ENCODE measurements at regions not wholly inside any gene's neighbourhood (a gene's known extent, or its start where the extent isn't known, plus 50 kb on each side); places are given as distances from the start of the nearest gene placed in this dataset.
"Not testable (repeated sequence)": the region's sequence is repeated elsewhere in the genome, so short reads cannot be mapped to it uniquely, and the experiment has no call there.

DNA sequence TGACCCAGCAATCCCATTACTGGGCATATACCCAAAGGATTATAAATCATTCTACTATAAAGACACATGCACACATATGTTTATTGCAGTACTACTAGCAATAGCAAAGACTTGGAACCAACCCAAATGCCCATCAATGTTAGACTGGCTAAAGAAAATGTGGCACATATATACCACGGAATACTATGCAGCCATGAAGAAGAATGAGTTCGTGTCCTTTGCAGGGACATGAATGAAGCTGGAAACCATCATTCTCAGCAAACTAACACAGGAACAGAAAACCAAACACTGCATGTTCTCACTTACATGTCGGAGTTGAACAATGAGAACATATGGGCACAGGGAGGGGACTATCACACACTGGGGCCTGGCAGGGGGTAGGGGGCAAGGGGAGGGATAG is 183.0 kb downstream of the HACE1 start:
- not testable (repeated sequence) for DNase-seq (ENCODE audit: low read depth)

GRCh38 chr6:104675161-104675560 is 184.6 kb downstream of the HACE1 start:
- DNase-seq (ENCODE audit: low read depth): not testable (repeated sequence)

DNA sequence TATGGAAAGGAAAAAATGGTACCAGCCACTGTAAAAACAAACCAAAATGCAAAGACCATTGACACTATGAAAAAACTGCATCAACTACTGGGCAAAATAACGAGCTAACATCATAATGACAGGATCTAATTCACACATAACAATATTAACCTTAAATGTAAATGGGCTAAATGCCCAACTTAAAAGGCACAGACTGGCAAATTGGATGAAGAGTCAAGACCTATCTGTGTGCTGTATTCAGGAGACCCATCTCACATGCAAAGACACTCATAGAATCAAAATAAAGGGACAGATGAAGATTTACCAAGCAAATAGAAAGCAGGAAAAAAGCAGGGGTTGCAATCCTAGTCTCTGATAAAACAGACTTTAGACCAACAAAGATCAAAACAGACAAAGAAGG is 186.6 kb downstream of the HACE1 start:
- not testable (repeated sequence) for DNase-seq (ENCODE audit: low read depth)

- not testable (repeated sequence) for DNase-seq (ENCODE audit: low read depth)
Measured at GRCh38 chr6:104671591-104671891, 188.2 kb downstream of the HACE1 start.

GRCh38 chr6:104670834-104671590 is 188.7 kb downstream of the HACE1 start:
- DNase-seq (ENCODE audit: low read depth): not testable (repeated sequence)

GRCh38 chr6:104669483-104669882 is 190.2 kb downstream of the HACE1 start:
- no peak for DNase-seq (ENCODE audit: low read depth)

DNA sequence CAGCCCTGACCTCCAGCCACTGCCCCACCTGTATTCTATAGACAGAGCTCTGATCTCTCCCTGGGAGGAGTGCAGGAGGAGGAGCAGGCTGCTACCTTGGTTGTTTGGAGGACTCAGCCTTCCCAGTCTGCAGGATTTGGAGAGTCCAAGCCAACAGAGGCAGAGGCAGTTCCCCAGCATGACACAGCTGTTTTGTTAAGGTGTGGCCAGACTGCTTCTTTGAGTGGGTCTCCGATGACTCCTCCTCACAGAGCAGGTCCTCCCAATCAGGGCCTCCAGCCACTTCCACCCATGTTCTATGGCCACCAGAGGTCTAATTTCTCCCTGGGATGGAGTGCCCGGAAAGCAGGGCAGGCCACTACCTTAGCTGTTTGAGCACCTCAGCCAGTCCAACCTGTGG is 203.5 kb downstream of the HACE1 start:
- no peak for DNase-seq (ENCODE audit: low read depth)

DNA sequence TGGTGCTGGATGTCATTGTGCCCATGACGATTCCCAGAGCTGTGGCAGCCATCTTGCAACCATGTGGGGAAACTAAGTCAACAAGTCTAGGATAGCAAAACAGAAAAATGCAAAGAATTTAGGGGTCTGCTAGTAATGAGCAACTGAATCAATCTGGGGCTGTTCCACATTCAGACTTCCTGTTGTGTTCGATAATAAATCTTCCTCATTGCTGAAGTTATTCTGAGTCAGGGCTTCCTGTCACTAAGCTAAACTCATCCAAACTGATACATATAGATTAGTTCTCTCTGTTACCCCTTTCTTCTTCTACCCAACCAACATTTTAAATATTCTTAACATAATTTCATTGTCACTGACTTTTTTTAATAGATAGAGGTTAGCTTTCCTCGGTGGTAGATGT is 205.9 kb downstream of the HACE1 start:
- no peak for DNase-seq (ENCODE audit: low read depth)

- DNase-seq (ENCODE audit: low read depth): no peak
Measured at GRCh38 chr6:104648347-104648746, 211.4 kb downstream of the HACE1 start.

- no peak for DNase-seq (ENCODE audit: low read depth)
Measured at GRCh38 chr6:104644848-104645247, 214.9 kb downstream of the HACE1 start.

DNA sequence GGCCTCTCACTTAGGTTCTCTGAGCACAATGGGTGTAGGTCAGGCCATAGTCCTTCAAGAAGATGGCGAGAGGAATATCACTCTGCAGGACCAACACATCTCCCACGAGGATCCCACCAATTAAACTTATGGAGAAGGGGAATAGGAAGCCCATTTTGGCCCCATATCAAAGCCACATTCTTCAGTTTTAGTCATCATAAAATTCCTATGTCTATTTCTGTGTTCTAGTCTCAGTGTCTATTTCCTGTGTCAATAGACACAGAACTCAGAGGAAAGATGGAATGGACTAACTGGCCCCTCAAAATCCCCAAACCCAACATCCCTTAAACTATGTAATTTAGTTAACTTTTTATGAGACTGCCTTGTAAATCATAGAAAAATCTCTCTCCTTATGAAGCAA is 216.8 kb downstream of the HACE1 start:
- DNase-seq (ENCODE audit: low read depth): no peak

- no peak for DNase-seq (ENCODE audit: low read depth)
Measured at GRCh38 chr6:104640761-104641160, 219.0 kb downstream of the HACE1 start.

GRCh38 chr6:104640150-104640700 is 219.5 kb downstream of the HACE1 start:
- no peak for DNase-seq (ENCODE audit: low read depth)

DNA sequence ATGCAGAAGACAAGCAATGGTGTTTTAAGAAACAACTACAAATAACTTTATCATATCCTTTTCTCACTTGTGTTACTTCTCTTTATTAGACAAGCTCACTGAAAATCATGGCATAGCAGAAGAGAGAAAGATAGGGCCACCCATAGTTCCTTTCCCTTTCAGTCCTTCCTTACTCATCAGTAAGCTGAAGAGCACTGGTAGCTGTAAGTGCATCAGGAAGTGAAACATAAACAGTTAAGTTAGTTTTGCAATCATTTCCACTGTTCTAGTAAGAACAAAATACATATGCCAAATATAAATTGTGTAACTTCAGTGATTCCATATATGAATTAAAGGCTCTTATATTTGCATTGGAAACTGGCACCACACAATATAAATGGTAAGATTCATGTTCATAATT is 220.1 kb downstream of the HACE1 start:
- DNase-seq (ENCODE audit: low read depth): no peak

- DNase-seq (ENCODE audit: low read depth): no peak
Measured at GRCh38 chr6:104638841-104639290, 220.9 kb downstream of the HACE1 start.

DNA sequence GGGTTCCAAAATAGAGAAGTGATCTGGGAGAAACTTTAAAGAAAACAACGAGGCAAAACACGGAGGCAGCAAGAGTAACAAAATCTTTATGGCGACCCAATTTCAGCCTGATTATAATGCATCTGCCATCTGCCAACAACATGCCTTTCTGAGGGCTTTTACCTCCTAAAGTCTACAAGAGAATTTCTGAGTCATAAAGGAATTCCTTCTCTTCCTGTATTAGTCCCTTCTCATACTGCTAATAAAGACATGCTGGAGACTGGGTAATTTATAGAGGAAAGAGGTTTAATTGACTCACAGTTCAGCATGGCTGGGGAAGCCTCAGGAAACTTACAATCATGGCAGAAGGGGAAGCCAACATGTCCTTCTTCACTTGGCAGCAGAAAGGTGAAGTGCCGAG is 226.6 kb downstream of the HACE1 start:
- no peak for DNase-seq (ENCODE audit: low read depth)

DNA sequence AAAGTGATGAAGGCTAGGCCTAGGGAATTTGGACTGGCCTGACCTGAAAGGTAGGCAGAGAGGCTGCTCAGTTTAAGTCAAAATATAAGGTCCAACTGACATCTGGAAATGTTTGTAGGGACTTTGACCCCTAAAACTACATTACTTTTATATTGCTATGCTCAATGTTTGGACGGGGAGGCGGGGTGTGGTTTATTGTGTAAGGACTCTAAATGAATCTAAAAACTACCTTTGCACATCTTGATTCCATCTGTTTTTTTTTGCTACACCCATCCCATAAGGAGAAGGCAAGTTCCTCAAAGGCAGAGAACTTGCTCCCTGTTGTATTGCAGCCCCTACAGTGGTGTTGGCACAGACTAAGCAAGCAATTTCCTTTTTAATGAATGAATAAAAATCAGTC is 227.1 kb downstream of the HACE1 start:
- no peak for DNase-seq (ENCODE audit: low read depth)

DNA sequence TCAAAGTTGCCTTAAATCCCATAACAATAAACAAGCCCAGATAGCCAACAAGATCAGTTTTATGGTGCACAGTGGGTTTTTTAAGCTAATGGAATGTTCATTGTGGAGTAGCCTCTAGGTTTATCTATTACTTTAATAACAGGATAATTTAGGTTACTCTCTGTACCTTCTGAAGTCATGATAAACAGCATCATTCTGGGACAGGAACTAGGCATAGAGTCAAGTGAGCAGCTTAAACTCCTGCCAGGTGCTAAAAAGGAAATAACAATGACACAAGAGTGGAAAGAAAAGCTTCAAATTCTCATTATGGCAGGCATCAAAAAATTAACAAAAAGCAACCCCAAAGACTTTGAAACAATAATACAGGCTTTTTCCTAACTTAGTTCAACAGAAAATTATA is 228.8 kb downstream of the HACE1 start:
- DNase-seq (ENCODE audit: low read depth): no peak

GRCh38 chr6:104630522-104630921 is 229.2 kb downstream of the HACE1 start:
- DNase-seq (ENCODE audit: low read depth): no peak

- no peak for DNase-seq (ENCODE audit: low read depth)
Measured at GRCh38 chr6:104629826-104630225, 229.9 kb downstream of the HACE1 start.

DNA sequence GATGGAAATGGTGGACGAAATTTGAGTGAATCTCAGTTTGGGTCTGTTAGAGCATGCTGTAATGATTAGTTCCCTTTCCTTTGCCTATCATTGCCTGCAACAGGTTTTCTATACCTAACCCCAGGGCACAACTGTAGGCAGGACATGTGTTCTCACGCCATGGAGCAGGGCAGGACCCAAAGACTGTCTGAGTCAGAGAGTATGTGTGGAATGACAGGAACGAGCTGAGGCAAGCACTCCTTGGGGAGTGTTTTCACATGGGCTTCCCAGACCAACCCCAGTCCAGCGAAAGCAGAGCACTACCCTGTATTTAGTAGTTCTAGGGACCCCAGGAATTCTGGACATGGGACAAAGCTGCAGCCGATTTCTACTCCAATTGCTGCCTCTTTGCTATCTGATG is 234.2 kb downstream of the HACE1 start:
- DNase-seq (ENCODE audit: low read depth): no peak

DNA sequence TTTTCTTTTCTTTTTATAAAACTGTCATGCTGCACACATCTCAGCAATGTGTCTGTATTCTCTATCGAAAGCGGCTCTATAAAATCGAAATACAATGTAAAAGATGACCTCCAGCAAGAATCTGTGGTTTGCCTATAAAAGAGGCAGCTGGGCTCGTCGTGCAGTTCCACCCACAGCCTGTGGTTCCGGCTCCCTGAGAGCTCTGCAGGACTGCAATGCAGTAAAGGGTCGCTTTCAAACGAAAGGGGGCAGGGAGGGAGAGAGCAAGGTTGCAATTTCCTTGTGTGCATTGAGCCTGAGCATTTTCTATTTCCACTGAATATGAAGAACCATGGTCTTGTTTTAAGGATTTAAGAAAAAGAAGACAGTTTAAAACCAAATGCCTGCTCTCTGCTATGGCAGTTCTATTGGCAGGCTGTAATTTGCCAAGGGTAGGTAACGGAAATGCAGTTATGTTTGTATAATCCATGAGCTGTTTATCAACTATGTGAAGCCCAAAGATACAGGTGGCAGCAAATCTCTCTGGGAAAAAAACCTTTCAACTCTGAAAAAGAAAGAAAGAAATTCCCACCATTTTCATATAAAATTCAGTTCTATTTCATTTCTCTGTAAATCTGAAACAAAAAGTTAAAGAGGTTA is 236.5 kb downstream of the HACE1 start:
- no peak for DNase-seq (ENCODE audit: low read depth)

GRCh38 chr6:104621396-104621795 is 238.3 kb downstream of the HACE1 start:
- DNase-seq (ENCODE audit: low read depth): no peak

- no peak for DNase-seq (ENCODE audit: low read depth)
Measured at GRCh38 chr6:104617591-104617990, 242.1 kb downstream of the HACE1 start.

Measured in activated T-cell treated with anti-CD3 and anti-CD28 coated beads for 24 hours (primary cell).